WTC11 (cell line): ENCODE measurements at regions not wholly inside any gene's neighbourhood (a gene's known extent, or its start where the extent isn't known, plus 50 kb on each side); places are given as distances from the start of the nearest gene placed in this dataset.

ENCODE experiments used
- ATAC-seq: fragments of 200-7000 bp; cut with Tn5 transposase; 2 replicates; pipeline ENCODE4 v1.10.0; 2021; ENCODE audit warnings: mild to moderate bottlenecking, moderate library complexity
- CTCF ChIA-PET: fragments of 300-600 bp; sonication (Branson Sonifier 250); formaldehyde crosslinking; loops from one replicate; lab custom pipeline; 2021; ENCODE audit warnings: antibody characterized with exemption; lab: Charles Lee
- POLR2A ChIA-PET: fragments of 350-600 bp; sonication (Branson Sonifier 250); formaldehyde crosslinking; loops from one replicate; lab custom pipeline; 2021; ENCODE audit warnings: antibody characterized with exemption; lab: Charles Lee
- DNase-seq: peaks from one replicate; pipeline ENCODE4 v3.0.0; 2021; ENCODE audit warnings: low spot score
- H3K27ac Mint-ChIP-seq: 2 replicates; pipeline ENCODE4 v1.8.0; 2021; ENCODE audit warnings: mixed read lengths
- H3K27me3 Mint-ChIP-seq: 2 replicates; pipeline ENCODE4 v1.8.0; 2021; ENCODE audit warnings: low read depth, mild to moderate bottlenecking, moderate library complexity, mixed read lengths
- H3K36me3 Mint-ChIP-seq: 2 replicates; pipeline ENCODE4 v1.8.0; 2021; ENCODE audit warnings: mixed read lengths
- H3K4me1 Mint-ChIP-seq: 2 replicates; pipeline ENCODE4 v1.8.0; 2022; ENCODE audit warnings: mixed read lengths
- H3K4me3 Mint-ChIP-seq: 2 replicates; pipeline ENCODE4 v1.8.0; 2021; ENCODE audit warnings: mild to moderate bottlenecking, moderate library complexity, mixed read lengths
- H3K9me3 Mint-ChIP-seq: 2 replicates; pipeline ENCODE4 v1.8.0; 2021; ENCODE audit warnings: mixed read lengths
- ATF1 ChIP-seq: sonication (generic); formaldehyde crosslinking; IDR thresholded peaks from 2 replicates; pipeline ENCODE4 v1.8.1; 2023; ENCODE audit warnings: mild to moderate bottlenecking, moderate library complexity, missing genetic modification reagents
- CBFB ChIP-seq: sonication (generic); formaldehyde crosslinking; IDR thresholded peaks from 2 replicates; pipeline ENCODE4 v1.8.1; 2022; ENCODE audit warnings: mild to moderate bottlenecking, low read depth, missing genetic modification reagents
- IRF2 ChIP-seq: sonication (generic); formaldehyde crosslinking; IDR thresholded peaks from 2 replicates; pipeline ENCODE4 v1.8.0; 2022; ENCODE audit warnings: low read depth, missing genetic modification reagents, borderline replicate concordance
- KAT7 ChIP-seq: sonication (generic); formaldehyde crosslinking; IDR thresholded peaks from 2 replicates; pipeline ENCODE4 v1.8.1; 2023; ENCODE audit warnings: missing genetic modification reagents, mild to moderate bottlenecking, borderline replicate concordance
- MXD4 ChIP-seq: fragments of 250-450 bp; sonication (Bioruptor Pico); IDR thresholded peaks from 2 replicates; pipeline ENCODE4 v1.8.0; 2021; ENCODE audit warnings: mild to moderate bottlenecking, moderate library complexity, borderline replicate concordance
- MYBL2 ChIP-seq: sonication (generic); formaldehyde crosslinking; IDR thresholded peaks from 2 replicates; pipeline ENCODE4 v1.8.1; 2023; ENCODE audit warnings: mild to moderate bottlenecking, moderate library complexity, missing genetic modification reagents
- NFATC4 ChIP-seq: fragments of 250-450 bp; sonication (Bioruptor Pico); IDR thresholded peaks from 2 replicates; pipeline ENCODE4 v1.9.0; 2021; ENCODE audit warnings: mild to moderate bottlenecking
- NFYB ChIP-seq: sonication (generic); formaldehyde crosslinking; conservative IDR thresholded peaks from 2 replicates; pipeline ENCODE4 v1.8.0; 2022; ENCODE audit warnings: low read depth, missing genetic modification reagents
- SMAD3 ChIP-seq: sonication (generic); formaldehyde crosslinking; IDR thresholded peaks from 2 replicates; pipeline ENCODE4 v1.8.0; 2022; ENCODE audit warnings: missing genetic modification reagents, mild to moderate bottlenecking, borderline replicate concordance
- TEAD1 ChIP-seq: sonication (generic); formaldehyde crosslinking; IDR thresholded peaks from 2 replicates; pipeline ENCODE4 v1.8.0; 2022; ENCODE audit warnings: mild to moderate bottlenecking, missing genetic modification reagents
- ZNF423 ChIP-seq: fragments of 250-450 bp; sonication (Bioruptor Pico); IDR thresholded peaks from 2 replicates; pipeline ENCODE4 v2.1.2; 2022; ENCODE audit warnings: mild to moderate bottlenecking, moderate library complexity
- TF ChIP-seq, protein P1 (sequence below): sonication (generic); formaldehyde crosslinking; IDR thresholded peaks from 2 replicates; pipeline ENCODE4 v1.8.0; 2022; ENCODE audit warnings: mild to moderate bottlenecking, missing genetic modification reagents
- TF ChIP-seq, protein P2 (sequence below): fragments of 200-600 bp; IDR thresholded peaks from 2 replicates; pipeline ENCODE4 v1.8.0; 2022; ENCODE audit warnings: antibody characterized with exemption
- TF ChIP-seq, protein P3 (sequence below): sonication (generic); formaldehyde crosslinking; IDR thresholded peaks from 2 replicates; pipeline ENCODE4 v1.8.0; 2023; ENCODE audit warnings: mild to moderate bottlenecking, missing genetic modification reagents
- TF ChIP-seq, protein P4 (sequence below): sonication (generic); formaldehyde crosslinking; IDR thresholded peaks from 2 replicates; pipeline ENCODE4 v1.8.1; 2022; ENCODE audit warnings: mild to moderate bottlenecking, moderate library complexity, missing genetic modification reagents
- TF ChIP-seq, protein P5 (sequence below): sonication (generic); formaldehyde crosslinking; IDR thresholded peaks from 2 replicates; pipeline ENCODE4 v1.8.0; 2023; ENCODE audit warnings: missing genetic modification reagents, mild to moderate bottlenecking, borderline replicate concordance

DNA sequence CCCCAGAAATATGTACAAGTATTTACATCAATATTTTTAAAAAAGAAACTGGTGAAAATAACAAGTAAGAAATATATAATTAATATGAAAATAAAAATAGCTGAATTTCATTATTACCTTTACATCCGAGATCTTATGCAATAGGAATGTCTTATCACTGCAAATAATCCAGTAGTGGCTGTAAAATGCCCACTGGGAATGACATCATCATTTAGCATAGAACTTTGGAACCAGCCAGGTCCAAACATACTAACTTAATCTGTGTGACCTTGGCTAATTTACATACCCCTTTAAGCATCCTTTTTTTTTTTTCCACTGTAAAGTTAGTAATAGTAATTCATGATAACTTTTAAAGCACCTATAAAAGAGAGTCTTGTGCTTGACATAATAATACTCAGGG, 611.7 kb downstream of the ZIC1 start:
- ATAC-seq (no peak), DNase-seq (no peak)
- Mint-ChIP-seq H3K27me3 (no peaks in the 10 kb centered on the region), H3K4me3 (no peak overlapping the region), H3K4me1 (no peaks in the 10 kb centered on the region), H3K9me3 (peaks cover 37% of the 10 kb centered on the region), H3K36me3 (no peaks in the 10 kb centered on the region), H3K27ac (no peak overlapping the region)
- ChIA-PET CTCF (no interaction called here), POLR2A (no interaction called here)
- TF ChIP-seq MYBL2 (CRISPR knock-in tag): no peak
- no peak for TF ChIP-seq NFYB
- TF ChIP-seq, protein P1, sequence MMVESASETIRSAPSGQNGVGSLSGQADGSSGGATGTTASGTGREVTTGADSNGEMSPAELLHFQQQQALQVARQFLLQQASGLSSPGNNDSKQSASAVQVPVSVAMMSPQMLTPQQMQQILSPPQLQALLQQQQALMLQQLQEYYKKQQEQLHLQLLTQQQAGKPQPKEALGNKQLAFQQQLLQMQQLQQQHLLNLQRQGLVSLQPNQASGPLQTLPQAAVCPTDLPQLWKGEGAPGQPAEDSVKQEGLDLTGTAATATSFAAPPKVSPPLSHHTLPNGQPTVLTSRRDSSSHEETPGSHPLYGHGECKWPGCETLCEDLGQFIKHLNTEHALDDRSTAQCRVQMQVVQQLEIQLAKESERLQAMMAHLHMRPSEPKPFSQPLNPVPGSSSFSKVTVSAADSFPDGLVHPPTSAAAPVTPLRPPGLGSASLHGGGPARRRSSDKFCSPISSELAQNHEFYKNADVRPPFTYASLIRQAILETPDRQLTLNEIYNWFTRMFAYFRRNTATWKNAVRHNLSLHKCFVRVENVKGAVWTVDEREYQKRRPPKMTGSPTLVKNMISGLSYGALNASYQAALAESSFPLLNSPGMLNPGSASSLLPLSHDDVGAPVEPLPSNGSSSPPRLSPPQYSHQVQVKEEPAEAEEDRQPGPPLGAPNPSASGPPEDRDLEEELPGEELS (CRISPR knock-in tag): no peak

DNA sequence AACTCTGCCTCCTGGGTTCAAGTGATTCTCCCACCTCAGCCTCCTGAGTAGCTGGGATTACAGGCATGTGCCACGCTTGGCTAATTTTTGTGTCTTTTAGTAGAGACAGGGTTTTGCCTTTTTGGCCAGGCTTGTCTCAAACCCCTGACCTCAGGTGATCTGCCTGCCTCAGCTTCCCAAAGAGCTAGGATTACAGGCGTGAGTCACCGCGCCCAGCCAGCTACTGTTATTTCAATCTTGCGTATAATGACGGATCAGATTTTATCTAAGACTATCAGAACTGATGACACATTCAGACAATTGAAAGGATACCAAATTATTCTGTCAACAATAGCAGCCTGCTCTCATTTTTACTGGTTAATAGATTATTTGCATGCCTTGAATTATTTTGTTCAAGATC, 612.2 kb downstream of the ZIC1 start:
- Mint-ChIP-seq H3K27ac (no peak overlapping the region), H3K36me3 (no peaks in the 10 kb centered on the region), H3K4me1 (peaks cover 2% of the 10 kb centered on the region; the same call in 1 of the 2 replicates), H3K27me3 (no peaks in the 10 kb centered on the region), H3K9me3 (peaks cover 35% of the 10 kb centered on the region), H3K4me3 (no peak overlapping the region)
- ATAC-seq (no peak), DNase-seq (no peak)
- CTCF ChIA-PET: no interaction called here
- TF ChIP-seq ATF1 (CRISPR knock-in tag) (no peak), MXD4 (CRISPR knock-in tag) (no peak), NFATC4 (CRISPR knock-in tag) (no peak)
- TF ChIP-seq, protein P2, sequence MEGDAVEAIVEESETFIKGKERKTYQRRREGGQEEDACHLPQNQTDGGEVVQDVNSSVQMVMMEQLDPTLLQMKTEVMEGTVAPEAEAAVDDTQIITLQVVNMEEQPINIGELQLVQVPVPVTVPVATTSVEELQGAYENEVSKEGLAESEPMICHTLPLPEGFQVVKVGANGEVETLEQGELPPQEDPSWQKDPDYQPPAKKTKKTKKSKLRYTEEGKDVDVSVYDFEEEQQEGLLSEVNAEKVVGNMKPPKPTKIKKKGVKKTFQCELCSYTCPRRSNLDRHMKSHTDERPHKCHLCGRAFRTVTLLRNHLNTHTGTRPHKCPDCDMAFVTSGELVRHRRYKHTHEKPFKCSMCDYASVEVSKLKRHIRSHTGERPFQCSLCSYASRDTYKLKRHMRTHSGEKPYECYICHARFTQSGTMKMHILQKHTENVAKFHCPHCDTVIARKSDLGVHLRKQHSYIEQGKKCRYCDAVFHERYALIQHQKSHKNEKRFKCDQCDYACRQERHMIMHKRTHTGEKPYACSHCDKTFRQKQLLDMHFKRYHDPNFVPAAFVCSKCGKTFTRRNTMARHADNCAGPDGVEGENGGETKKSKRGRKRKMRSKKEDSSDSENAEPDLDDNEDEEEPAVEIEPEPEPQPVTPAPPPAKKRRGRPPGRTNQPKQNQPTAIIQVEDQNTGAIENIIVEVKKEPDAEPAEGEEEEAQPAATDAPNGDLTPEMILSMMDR: no peak
- POLR2A ChIA-PET: no interaction called here

DNA sequence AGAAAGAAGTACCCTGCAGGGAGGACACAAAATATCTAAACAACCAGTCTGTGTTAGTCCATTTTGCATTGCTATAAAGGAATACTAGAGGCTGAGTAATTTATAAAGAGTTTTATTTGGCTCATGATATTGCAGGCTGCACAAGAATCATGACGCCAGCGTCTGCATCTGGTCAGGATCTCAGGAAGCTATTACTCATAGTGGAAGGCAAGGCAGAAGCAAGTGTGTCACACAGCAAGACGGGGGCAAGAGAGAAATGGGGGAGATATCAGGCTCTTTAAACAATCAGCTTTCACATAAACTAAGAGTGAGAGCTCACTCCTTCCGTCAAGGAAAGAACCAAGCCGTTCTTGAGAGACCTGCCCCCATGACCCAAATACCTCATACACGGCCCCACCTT, 614.8 kb downstream of the ZIC1 start:
- no peak for ATAC-seq
- no peaks in the 10 kb centered on the region for H3K36me3 Mint-ChIP-seq
- TF ChIP-seq IRF2 (CRISPR knock-in tag) (no peak), ATF1 (CRISPR knock-in tag) (no peak), TEAD1 (no peak), NFATC4 (CRISPR knock-in tag) (no peak)
- TF ChIP-seq, all 79 proteins: peak for 0
- DNase-seq: no peak
- POLR2A ChIA-PET: no interaction called here
- H3K9me3 Mint-ChIP-seq: peaks cover 18% of the 10 kb centered on the region
- H3K4me1 Mint-ChIP-seq: peaks cover 2% of the 10 kb centered on the region; the same call in 1 of the 2 replicates
- H3K27me3 Mint-ChIP-seq: no peaks in the 10 kb centered on the region
- no peak overlapping the region for H3K27ac Mint-ChIP-seq
- CTCF ChIA-PET: no interaction called here
- H3K4me3 Mint-ChIP-seq: no peak overlapping the region

DNA sequence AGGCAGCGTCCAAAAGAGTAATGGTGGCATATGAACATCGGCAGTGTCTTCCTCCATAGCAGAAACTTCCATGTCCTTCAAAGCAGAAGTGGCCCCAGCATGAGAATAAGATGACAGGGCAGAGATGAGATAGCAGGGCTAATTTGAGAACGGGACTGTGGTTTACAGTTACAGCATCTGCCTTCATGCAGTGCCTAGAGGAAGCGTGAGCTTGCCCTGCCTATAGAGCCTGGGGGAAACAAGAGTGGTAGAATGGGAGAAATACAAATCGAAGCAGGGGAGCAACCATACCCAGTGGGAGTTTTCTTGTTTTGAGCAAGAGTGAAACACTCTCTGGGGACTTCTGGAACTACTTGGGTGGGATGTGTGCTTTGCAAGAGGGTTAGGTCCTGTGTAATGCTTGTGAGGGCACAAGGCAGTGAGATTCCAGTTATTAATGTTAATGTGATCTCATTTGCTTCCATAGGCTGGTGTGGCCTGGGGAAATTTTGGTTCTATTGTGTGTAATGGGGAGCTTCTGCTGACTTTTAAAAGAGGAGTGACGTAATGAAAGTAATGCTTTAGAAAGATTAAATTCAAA, 616.9 kb downstream of the ZIC1 start:
- POLR2A ChIA-PET: no interaction called here
- DNase-seq: no peak
- peaks cover 18% of the 10 kb centered on the region for H3K9me3 Mint-ChIP-seq
- ATAC-seq: no peak
- H3K27ac Mint-ChIP-seq: no peak overlapping the region
- H3K4me3 Mint-ChIP-seq: no peak overlapping the region
- CTCF ChIA-PET: no interaction called here
- H3K27me3 Mint-ChIP-seq: no peaks in the 10 kb centered on the region
- H3K4me1 Mint-ChIP-seq: peaks cover 2% of the 10 kb centered on the region; the same call in 1 of the 2 replicates
- H3K36me3 Mint-ChIP-seq: no peaks in the 10 kb centered on the region
- TF ChIP-seq, protein P3, sequence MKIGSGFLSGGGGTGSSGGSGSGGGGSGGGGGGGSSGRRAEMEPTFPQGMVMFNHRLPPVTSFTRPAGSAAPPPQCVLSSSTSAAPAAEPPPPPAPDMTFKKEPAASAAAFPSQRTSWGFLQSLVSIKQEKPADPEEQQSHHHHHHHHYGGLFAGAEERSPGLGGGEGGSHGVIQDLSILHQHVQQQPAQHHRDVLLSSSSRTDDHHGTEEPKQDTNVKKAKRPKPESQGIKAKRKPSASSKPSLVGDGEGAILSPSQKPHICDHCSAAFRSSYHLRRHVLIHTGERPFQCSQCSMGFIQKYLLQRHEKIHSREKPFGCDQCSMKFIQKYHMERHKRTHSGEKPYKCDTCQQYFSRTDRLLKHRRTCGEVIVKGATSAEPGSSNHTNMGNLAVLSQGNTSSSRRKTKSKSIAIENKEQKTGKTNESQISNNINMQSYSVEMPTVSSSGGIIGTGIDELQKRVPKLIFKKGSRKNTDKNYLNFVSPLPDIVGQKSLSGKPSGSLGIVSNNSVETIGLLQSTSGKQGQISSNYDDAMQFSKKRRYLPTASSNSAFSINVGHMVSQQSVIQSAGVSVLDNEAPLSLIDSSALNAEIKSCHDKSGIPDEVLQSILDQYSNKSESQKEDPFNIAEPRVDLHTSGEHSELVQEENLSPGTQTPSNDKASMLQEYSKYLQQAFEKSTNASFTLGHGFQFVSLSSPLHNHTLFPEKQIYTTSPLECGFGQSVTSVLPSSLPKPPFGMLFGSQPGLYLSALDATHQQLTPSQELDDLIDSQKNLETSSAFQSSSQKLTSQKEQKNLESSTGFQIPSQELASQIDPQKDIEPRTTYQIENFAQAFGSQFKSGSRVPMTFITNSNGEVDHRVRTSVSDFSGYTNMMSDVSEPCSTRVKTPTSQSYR (CRISPR knock-in tag): no peak
- TF ChIP-seq CBFB (CRISPR knock-in tag) (no peak), IRF2 (CRISPR knock-in tag) (no peak), SMAD3 (no peak), NFATC4 (CRISPR knock-in tag) (no peak), KAT7 (CRISPR knock-in tag) (no peak), ZNF423 (CRISPR knock-in tag) (no peak)
- TF ChIP-seq, protein P4, sequence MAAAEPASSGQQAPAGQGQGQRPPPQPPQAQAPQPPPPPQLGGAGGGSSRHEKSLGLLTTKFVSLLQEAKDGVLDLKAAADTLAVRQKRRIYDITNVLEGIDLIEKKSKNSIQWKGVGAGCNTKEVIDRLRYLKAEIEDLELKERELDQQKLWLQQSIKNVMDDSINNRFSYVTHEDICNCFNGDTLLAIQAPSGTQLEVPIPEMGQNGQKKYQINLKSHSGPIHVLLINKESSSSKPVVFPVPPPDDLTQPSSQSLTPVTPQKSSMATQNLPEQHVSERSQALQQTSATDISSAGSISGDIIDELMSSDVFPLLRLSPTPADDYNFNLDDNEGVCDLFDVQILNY (CRISPR knock-in tag): no peak
- TF ChIP-seq, protein P5, sequence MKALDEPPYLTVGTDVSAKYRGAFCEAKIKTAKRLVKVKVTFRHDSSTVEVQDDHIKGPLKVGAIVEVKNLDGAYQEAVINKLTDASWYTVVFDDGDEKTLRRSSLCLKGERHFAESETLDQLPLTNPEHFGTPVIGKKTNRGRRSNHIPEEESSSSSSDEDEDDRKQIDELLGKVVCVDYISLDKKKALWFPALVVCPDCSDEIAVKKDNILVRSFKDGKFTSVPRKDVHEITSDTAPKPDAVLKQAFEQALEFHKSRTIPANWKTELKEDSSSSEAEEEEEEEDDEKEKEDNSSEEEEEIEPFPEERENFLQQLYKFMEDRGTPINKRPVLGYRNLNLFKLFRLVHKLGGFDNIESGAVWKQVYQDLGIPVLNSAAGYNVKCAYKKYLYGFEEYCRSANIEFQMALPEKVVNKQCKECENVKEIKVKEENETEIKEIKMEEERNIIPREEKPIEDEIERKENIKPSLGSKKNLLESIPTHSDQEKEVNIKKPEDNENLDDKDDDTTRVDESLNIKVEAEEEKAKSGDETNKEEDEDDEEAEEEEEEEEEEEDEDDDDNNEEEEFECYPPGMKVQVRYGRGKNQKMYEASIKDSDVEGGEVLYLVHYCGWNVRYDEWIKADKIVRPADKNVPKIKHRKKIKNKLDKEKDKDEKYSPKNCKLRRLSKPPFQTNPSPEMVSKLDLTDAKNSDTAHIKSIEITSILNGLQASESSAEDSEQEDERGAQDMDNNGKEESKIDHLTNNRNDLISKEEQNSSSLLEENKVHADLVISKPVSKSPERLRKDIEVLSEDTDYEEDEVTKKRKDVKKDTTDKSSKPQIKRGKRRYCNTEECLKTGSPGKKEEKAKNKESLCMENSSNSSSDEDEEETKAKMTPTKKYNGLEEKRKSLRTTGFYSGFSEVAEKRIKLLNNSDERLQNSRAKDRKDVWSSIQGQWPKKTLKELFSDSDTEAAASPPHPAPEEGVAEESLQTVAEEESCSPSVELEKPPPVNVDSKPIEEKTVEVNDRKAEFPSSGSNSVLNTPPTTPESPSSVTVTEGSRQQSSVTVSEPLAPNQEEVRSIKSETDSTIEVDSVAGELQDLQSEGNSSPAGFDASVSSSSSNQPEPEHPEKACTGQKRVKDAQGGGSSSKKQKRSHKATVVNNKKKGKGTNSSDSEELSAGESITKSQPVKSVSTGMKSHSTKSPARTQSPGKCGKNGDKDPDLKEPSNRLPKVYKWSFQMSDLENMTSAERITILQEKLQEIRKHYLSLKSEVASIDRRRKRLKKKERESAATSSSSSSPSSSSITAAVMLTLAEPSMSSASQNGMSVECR (CRISPR knock-in tag): no peak
